AG10803 (cell line): ENCODE measurements at regions not wholly inside any gene's neighbourhood (a gene's known extent, or its start where the extent isn't known, plus 50 kb on each side); places are given as distances from the start of the nearest gene placed in this dataset.

Experiments used
- DNase-seq: peaks from one replicate; pipeline ENCODE4 v3.0.0; 2010; ENCODE audit warnings: low read depth
- H3K4me3 ChIP-seq: 2 replicates; pipeline ENCODE4 v1.5.1; 2011; ENCODE audit warnings: mild to moderate bottlenecking, low read length, control low read depth
- TF ChIP-seq, protein P1 (sequence below): conservative IDR thresholded peaks from 2 replicates; pipeline ENCODE4 v1.5.1; 2011; ENCODE audit warnings: mild to moderate bottlenecking, low read length, control low read depth, inconsistent platforms

DNA sequence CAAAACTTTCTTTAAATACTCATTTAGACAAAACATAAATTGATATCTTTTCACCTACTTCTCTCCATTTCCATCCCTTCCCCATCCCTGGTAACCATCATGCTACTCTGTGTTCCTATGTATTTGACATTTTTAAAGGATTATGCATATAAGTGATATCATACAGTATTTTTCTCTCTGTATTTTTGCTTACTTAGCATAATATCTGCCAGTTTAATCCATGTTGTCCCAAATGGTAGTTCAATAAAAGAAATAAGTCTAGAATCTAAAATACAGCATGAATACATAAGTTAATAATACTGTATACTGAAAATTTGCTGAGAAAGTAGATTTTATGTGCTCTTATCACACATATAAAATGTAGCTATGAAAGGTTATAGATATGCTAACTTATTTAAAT is 190.3 kb upstream of the NAV3 start:
- DNase-seq: no peak
- TF ChIP-seq, protein P1, sequence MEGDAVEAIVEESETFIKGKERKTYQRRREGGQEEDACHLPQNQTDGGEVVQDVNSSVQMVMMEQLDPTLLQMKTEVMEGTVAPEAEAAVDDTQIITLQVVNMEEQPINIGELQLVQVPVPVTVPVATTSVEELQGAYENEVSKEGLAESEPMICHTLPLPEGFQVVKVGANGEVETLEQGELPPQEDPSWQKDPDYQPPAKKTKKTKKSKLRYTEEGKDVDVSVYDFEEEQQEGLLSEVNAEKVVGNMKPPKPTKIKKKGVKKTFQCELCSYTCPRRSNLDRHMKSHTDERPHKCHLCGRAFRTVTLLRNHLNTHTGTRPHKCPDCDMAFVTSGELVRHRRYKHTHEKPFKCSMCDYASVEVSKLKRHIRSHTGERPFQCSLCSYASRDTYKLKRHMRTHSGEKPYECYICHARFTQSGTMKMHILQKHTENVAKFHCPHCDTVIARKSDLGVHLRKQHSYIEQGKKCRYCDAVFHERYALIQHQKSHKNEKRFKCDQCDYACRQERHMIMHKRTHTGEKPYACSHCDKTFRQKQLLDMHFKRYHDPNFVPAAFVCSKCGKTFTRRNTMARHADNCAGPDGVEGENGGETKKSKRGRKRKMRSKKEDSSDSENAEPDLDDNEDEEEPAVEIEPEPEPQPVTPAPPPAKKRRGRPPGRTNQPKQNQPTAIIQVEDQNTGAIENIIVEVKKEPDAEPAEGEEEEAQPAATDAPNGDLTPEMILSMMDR: no peak
- H3K4me3 ChIP-seq: no peak overlapping the region

DNA sequence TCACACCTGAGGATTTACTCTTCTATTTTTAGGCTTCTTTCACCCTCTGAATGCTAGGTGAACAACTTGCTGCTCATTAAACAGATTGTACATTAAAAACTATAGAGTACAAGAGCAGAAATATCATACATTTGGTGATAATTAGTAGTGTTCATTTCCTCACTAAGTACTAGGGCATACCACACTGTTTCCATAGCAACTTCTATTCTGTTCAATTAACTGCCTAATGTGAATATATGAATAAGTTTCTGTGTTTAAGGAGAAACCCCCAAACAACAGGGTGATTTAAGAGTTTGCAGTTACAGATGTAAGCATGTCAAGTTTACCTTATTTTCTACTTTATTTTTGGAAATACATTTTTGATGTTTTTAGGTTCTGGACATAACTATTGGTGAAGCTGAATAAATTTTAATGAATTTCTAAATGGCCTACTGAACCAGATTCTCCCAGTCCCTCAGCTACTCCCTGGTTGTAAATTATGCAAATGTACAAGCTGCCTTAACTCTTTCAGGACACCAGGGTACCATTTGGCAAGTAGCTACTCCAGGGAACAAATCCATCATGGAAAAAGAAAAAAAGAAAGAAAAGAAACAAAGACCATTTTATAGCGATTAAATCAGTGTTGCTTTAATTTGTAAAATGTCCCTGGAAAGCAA is 199.8 kb upstream of the NAV3 start:
- TF ChIP-seq, protein P1: no peak
- DNase-seq: no peak
- no peak overlapping the region for H3K4me3 ChIP-seq

DNA sequence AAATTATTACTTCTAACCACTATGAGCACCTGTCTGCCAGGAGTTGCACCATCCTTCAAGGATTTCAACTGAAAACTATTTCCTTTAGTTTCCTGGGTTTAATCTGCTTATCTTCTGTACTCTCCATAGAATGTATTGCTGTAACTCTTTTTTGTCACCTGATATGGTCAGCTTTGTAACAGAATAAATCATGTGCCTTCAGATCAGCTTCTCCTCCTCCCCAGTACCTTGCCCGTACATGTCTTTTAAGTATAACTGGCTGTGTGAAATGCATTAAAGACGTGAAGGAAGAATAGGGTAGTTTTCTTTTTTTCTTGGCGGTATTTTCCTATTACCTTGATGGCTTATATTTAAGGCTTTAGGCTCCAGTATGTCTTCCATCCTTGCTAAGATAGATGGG is 200.3 kb upstream of the NAV3 start:
- no peak overlapping the region for H3K4me3 ChIP-seq
- TF ChIP-seq, protein P1: no peak
- no peak for DNase-seq

DNA sequence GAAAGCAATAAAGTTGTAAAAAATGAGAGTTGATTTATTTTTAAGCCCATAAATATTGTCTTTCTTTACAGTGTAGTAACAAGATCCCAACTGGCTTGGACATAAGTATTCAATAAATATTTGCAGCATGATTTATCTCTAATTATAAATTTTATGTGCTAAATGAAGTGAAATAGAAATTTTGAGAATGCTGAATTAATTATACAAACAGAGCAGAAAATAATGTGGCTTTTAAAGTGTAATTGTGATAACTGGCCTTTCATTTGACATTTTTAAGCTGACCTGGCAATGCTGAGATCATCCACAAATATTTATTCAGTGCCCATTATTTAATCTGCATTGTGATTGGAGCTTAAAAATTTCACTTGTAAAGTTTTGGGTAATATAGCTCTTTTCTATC is 201.6 kb upstream of the NAV3 start:
- DNase-seq: no peak
- TF ChIP-seq, protein P1: no peak
- no peak overlapping the region for H3K4me3 ChIP-seq

DNA sequence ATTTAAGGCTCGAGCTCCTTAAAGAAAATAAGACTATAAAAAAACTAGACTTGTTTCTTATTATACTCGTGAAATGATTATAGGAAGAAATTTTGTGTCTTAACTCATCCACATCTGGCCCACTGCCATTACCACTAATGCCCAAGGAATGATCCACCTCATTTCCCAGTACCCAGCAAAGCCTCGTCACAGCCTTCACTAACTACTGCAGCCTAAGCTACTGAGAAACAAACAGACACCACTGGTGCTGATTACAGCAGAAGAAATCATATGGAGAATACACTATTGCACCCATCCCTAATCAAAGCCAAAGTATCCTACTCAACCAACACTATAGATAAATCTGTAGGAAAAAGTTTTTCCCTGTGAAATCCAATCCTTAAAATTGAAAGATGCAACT is 205.3 kb upstream of the NAV3 start:
- TF ChIP-seq, protein P1: no peak
- H3K4me3 ChIP-seq: no peak overlapping the region
- peak; percentile 96 for DNase-seq

DNA sequence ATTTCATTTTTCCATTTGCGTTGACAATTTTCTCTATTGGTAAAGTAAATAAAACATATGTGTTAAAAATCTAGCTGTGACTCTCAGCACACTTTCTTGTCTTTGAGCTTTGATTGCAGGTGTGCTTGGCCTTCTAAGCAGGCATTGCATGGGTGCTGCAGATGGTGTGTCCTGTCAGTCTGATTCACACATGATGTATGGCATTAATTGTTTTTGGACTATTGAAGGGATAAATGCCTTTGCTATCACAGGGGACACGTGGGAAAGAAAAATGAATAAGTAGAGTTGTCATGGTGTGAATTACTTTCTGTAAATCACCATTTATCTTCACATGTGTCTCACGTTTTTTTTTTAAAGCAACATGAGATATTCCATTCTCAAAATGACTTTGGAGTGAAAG is 211.3 kb upstream of the NAV3 start:
- no peak for DNase-seq
- H3K4me3 ChIP-seq: no peak overlapping the region
- TF ChIP-seq, protein P1: no peak

DNA sequence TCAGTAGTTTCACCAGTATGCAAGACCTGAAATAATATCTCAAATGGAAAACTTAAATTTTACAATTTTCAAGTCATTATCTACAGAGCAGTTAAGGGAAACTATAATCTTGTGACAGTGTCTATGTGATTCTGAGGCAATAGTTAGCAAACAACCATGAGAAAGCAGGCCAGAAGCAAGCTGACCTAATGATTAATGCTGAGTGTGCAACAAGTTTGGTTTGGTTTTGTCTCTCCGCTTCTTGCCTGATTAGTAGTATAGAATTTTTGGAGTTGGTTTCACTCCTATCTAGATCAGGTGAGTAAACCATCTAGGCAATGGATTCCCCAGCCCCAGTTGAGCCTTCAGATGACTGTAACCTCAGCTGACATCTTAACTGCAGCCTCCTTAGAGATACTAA is 212.9 kb upstream of the NAV3 start:
- no peak for DNase-seq
- H3K4me3 ChIP-seq: no peak overlapping the region
- TF ChIP-seq, protein P1: no peak
